PFSK-1 (cell line): ENCODE measurements at regions not wholly inside any gene's neighbourhood (a gene's known extent, or its start where the extent isn't known, plus 50 kb on each side); places are given as distances from the start of the nearest gene placed in this dataset.

ENCODE experiments used
- FOXP2 ChIP-seq: optimal IDR thresholded peaks from 2 replicates; pipeline ENCODE3; 2011; ENCODE audit warnings: borderline replicate concordance, control low read depth, inconsistent platforms; ENCODE audit not compliant: insufficient read depth; ENCODE audit errors: extremely low read length, extremely low read depth
- POLR2AphosphoS5 ChIP-seq: IDR thresholded peaks from 2 replicates; pipeline ENCODE4 v1.6.1; 2012; ENCODE audit warnings: low read depth, mild to moderate bottlenecking, control low read depth, low read length, moderate library complexity
- REST ChIP-seq, 2 experiments: IDR thresholded peaks; 2 replicates each; pipeline versions ENCODE4 v1.6.1 to v1.8.0; 2011 to 2012; ENCODE audit warnings: low read depth in 2 of 2, low read length in 2 of 2, control low read depth in 1 of 2, inconsistent platforms in 1 of 2, mild to moderate bottlenecking in 1 of 2, moderate library complexity in 1 of 2; ENCODE audit not compliant: insufficient read depth in 1 of 2
- SIN3A ChIP-seq: IDR thresholded peaks from 2 replicates; pipeline ENCODE4 v1.6.1; 2012; ENCODE audit warnings: mild to moderate bottlenecking, low read length, moderate library complexity, borderline replicate concordance; ENCODE audit not compliant: insufficient read depth
- TAF1 ChIP-seq: IDR thresholded peaks from 2 replicates; pipeline ENCODE4 v1.6.1; 2012; ENCODE audit warnings: low read length, control low read depth, borderline replicate concordance; ENCODE audit not compliant: insufficient read depth

- TF ChIP-seq POLR2AphosphoS5 (no peak), TAF1 (no peak), SIN3A (no peak), FOXP2 (no peak), REST (IDR thresholded peaks at IDR 0.05; ENCODE audit: insufficient read depth in 1 of 2, low read depth in 2 of 2, low read length in 2 of 2) (no peak)
Measured at GRCh38 chr6:12501990-12502389, 211.8 kb downstream of the EDN1 start.

GRCh38 chr6:12504325-12504966 is 212.1 kb upstream of the PHACTR1 start:
- TF ChIP-seq POLR2AphosphoS5 (no peak), REST (IDR thresholded peaks at IDR 0.05; ENCODE audit: insufficient read depth in 1 of 2, low read depth in 2 of 2, low read length in 2 of 2) (no peak), FOXP2 (no peak), SIN3A (no peak), TAF1 (no peak)

GRCh38 chr6:12505486-12505885 is 211.1 kb upstream of the PHACTR1 start:
- TF ChIP-seq REST (IDR thresholded peaks at IDR 0.05; ENCODE audit: insufficient read depth in 1 of 2, low read depth in 2 of 2, low read length in 2 of 2) (no peak), TAF1 (no peak), FOXP2 (no peak), POLR2AphosphoS5 (no peak), SIN3A (no peak)

GRCh38 chr6:12506159-12506558 is 210.4 kb upstream of the PHACTR1 start:
- no peak for TF ChIP-seq REST (IDR thresholded peaks at IDR 0.05; ENCODE audit: insufficient read depth in 1 of 2, low read depth in 2 of 2, low read length in 2 of 2)
- no peak for TF ChIP-seq POLR2AphosphoS5
- TF ChIP-seq SIN3A, result no peak
- no peak for TF ChIP-seq TAF1
- TF ChIP-seq FOXP2, result no peak

- TF ChIP-seq TAF1 (no peak), FOXP2 (no peak), SIN3A (no peak), POLR2AphosphoS5 (no peak), REST (IDR thresholded peaks at IDR 0.05; ENCODE audit: insufficient read depth in 1 of 2, low read depth in 2 of 2, low read length in 2 of 2) (no peak)
Measured at GRCh38 chr6:12507636-12508035, 208.9 kb upstream of the PHACTR1 start.
